Mucosa of rectum (tissue), 2 donors: ENCODE measurements at regions not wholly inside any gene's neighbourhood (a gene's known extent, or its start where the extent isn't known, plus 50 kb on each side); places are given as distances from the start of the nearest gene placed in this dataset.

ENCODE experiments used
- H3K27ac ChIP-seq, 2 donors: one replicate each; pipeline ENCODE4 v1.7.0; 2013; ENCODE audit warnings: inconsistent platforms in 2 of 2, low read depth in 2 of 2, low read length in 2 of 2
- H3K27me3 ChIP-seq, 2 donors: one replicate each; pipeline ENCODE4 v1.7.0; 2013; ENCODE audit warnings: low read length in 2 of 2; ENCODE audit not compliant: control insufficient read depth in 2 of 2, insufficient read depth in 2 of 2
- H3K36me3 ChIP-seq, 2 donors: one replicate each; pipeline ENCODE4 v1.7.0; 2013; ENCODE audit warnings: low read length in 2 of 2; ENCODE audit not compliant: control insufficient read depth in 2 of 2, insufficient read depth in 2 of 2
- H3K4me1 ChIP-seq, 2 donors: one replicate each; pipeline ENCODE4 v1.7.0; 2013; ENCODE audit warnings: low read length in 2 of 2, mild to moderate bottlenecking in 1 of 2; ENCODE audit not compliant: control insufficient read depth in 2 of 2, insufficient read depth in 2 of 2
- H3K4me3 ChIP-seq, 2 donors: one replicate each; pipeline ENCODE4 v1.7.0; 2013; ENCODE audit warnings: low read length in 2 of 2
- H3K9ac ChIP-seq, 2 donors: one replicate each; pipeline ENCODE4 v1.7.0; 2013; ENCODE audit warnings: low read length in 2 of 2, low read depth in 1 of 2, mild to moderate bottlenecking in 1 of 2
- H3K9me3 ChIP-seq, 2 donors: one replicate each; pipeline ENCODE4 v1.7.0; 2013; ENCODE audit warnings: low read length in 2 of 2; ENCODE audit not compliant: control insufficient read depth in 2 of 2
- donor health status: healthy.
- donor health status: Normal muscosa, but diverticular disease.

DNA sequence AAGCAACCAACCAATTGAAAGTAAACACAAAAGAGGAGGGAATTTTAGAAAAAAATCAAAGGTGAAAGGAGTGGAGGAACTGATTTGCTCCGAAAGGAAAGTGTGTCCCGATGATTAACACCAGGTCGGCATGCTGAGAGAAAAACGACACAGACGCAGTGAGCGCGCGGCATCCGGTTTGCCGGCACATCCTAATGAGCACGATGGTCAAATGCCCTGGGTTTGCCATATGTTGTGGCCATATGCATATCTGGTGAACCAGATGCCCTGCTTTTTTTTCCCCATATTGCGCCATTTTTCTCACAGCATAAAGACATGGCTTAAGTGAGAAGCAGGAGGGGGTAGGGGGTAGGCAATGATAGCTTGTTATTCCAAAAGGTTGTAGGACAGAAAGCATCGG is 626.7 kb downstream of the BCL11A start:
- H3K27ac ChIP-seq: no peak overlapping the region
- H3K4me3 ChIP-seq: no peak overlapping the region
- H3K36me3 ChIP-seq: no peaks in the 10 kb centered on the region
- H3K9me3 ChIP-seq: no peaks in the 10 kb centered on the region
- H3K27me3 ChIP-seq: no peaks in the 10 kb centered on the region
- no peak overlapping the region for H3K9ac ChIP-seq
- H3K4me1 ChIP-seq: no peaks in the 10 kb centered on the region

DNA sequence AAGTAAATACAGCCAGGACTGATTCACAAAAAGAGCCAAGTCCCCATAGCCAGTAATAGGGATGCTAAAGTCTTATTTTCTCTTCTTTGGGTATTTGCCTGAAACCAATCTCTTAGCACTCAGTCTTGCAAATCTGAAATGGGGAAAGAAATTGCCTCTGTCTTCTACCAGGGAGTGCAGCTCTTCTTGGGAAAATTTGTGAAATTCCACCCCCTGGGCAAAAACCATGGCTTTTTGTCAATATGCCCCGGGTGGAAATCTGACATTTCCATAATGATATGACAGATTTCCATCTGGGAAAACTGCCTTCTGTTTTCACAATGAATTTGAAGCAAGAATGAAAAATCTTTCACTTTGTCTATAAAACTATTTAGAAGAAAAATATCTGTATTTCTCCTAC is 628.1 kb downstream of the BCL11A start:
- no peak overlapping the region for H3K27ac ChIP-seq
- no peaks in the 10 kb centered on the region for H3K9me3 ChIP-seq
- H3K4me3 ChIP-seq: no peak overlapping the region
- no peaks in the 10 kb centered on the region for H3K4me1 ChIP-seq
- no peaks in the 10 kb centered on the region for H3K36me3 ChIP-seq
- H3K27me3 ChIP-seq: no peaks in the 10 kb centered on the region
- no peak overlapping the region for H3K9ac ChIP-seq

DNA sequence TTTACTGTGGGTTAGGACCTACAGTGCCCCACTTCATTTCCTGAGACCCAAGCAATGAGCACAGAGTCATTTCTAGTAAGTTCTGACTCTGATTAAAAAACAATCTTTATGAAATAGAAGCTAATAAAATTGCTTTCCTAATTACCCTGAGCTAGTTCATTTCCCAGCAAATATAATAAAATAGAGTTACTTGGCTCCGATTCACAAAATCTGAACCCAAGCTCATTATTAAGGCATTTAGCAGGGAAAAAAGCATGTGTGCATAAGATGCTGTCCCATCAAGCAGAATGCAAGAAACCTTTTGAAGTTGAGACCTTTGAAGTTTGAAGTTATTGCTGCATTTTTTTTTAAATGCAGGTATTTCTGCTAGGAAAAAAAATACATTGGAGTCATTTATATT is 629.1 kb downstream of the BCL11A start:
- H3K4me3 ChIP-seq: no peak overlapping the region
- no peak overlapping the region for H3K27ac ChIP-seq
- no peaks in the 10 kb centered on the region for H3K4me1 ChIP-seq
- no peak overlapping the region for H3K9ac ChIP-seq
- no peaks in the 10 kb centered on the region for H3K27me3 ChIP-seq
- H3K36me3 ChIP-seq: no peaks in the 10 kb centered on the region
- H3K9me3 ChIP-seq: no peaks in the 10 kb centered on the region

DNA sequence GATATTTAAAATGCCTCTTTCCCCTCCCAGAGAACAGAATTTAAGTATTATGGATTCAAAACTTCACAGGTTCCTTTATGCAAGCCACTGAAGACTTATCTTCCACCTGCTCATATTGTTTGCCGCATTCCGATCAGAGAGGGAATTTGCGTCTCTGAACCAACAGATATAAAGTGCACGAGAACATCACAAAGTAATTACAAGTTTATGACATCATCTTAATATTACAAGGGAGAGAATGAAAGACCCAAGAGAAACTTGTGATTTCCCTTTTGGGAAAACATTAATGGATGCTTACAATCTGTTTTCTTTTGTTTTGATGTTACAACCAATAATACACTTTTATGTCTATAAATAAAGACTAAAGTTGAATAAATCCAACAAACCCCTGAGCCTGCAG is 631.0 kb downstream of the BCL11A start:
- H3K27me3 ChIP-seq: no peaks in the 10 kb centered on the region
- no peak overlapping the region for H3K27ac ChIP-seq
- no peaks in the 10 kb centered on the region for H3K9me3 ChIP-seq
- no peak overlapping the region for H3K9ac ChIP-seq
- H3K4me1 ChIP-seq: no peaks in the 10 kb centered on the region
- H3K36me3 ChIP-seq: no peaks in the 10 kb centered on the region
- no peak overlapping the region for H3K4me3 ChIP-seq

DNA sequence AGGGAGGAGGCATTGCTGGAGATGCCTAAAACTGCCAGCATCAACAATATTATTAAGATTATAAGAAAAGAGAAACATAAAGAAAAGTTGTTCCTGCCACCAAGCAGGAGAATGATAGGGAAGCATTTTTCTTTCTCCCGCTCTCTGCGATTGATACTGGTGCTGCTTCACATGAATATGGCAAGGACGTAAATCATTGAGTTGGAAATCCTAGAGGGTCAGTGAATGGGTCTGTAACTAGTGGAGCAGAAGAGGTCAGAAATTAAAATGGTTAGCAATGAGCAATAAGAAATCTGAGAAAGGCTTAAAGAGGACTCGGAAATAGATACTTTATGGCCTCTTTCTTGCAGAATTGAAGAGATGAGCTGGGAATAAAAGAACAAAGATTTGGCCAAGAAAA is 631.7 kb downstream of the BCL11A start:
- Histone ChIP-seq H3K36me3 (no peaks in the 10 kb centered on the region), H3K4me3 (no peak overlapping the region), H3K4me1 (no peaks in the 10 kb centered on the region), H3K27ac (no peak overlapping the region), H3K27me3 (no peaks in the 10 kb centered on the region), H3K9me3 (no peaks in the 10 kb centered on the region), H3K9ac (no peak overlapping the region)

DNA sequence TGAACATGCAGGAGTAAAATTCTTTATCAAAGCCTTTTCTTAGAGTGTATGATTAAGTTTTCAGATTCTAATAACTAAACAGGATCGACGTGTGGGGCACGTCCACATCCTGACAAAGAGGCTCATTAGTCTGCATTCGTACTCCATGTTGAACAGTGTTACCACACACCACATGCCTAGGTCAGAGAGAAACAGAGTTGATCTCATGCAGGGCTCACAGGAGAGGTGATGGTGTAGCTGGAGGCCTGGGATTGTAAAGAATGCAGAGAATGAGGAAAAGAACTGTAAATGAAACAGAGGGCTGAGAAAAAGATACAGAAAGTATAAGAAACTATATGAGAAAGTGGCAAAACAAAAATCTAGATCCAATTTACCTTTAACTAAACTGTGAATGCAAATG is 632.5 kb downstream of the BCL11A start:
- no peak overlapping the region for H3K9ac ChIP-seq
- no peak overlapping the region for H3K27ac ChIP-seq
- H3K36me3 ChIP-seq: no peaks in the 10 kb centered on the region
- H3K27me3 ChIP-seq: no peaks in the 10 kb centered on the region
- H3K9me3 ChIP-seq: no peaks in the 10 kb centered on the region
- no peaks in the 10 kb centered on the region for H3K4me1 ChIP-seq
- H3K4me3 ChIP-seq: no peak overlapping the region

DNA sequence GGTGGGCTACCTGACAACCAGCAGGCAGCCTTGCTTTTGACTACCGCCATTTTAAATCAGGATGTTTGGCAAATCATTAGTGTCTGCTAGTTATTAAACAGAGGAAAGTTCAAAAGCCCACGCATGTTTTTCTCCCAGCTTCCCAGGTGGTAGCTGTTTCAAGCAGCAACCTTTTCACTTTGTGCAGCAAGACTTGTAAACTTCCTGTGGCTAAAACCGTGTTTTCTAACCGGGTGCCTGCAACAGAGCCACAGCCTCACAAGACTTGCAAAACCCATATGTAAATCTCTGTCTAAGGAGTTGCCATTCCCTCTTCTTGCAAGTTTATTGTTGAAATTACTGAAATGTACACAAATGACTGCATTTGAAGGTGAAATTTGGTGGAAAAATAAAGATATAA is 633.1 kb downstream of the BCL11A start:
- no peaks in the 10 kb centered on the region for H3K9me3 ChIP-seq
- no peak overlapping the region for H3K4me3 ChIP-seq
- no peak overlapping the region for H3K27ac ChIP-seq
- no peak overlapping the region for H3K9ac ChIP-seq
- no peaks in the 10 kb centered on the region for H3K4me1 ChIP-seq
- no peaks in the 10 kb centered on the region for H3K36me3 ChIP-seq
- no peaks in the 10 kb centered on the region for H3K27me3 ChIP-seq

DNA sequence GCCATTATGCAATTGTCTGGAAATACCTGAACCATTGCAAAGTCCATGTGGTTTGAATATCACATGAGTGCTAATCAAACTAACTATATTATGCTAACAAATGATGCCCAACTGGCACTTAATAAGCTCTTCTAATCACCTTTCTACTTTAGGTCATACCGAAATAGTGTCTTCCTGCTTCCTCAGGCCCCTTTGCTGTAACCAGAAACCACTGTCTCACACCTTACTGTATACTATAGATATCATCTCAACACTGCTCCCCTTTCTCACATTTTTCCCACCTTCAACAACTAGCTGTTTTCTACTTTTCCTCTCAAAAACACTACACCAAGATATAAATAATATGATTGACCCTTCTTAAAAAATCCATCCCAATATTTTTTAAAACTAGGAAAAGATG is 633.9 kb downstream of the BCL11A start:
- Histone ChIP-seq H3K4me3 (no peak overlapping the region), H3K9me3 (no peaks in the 10 kb centered on the region), H3K27me3 (no peaks in the 10 kb centered on the region)

DNA sequence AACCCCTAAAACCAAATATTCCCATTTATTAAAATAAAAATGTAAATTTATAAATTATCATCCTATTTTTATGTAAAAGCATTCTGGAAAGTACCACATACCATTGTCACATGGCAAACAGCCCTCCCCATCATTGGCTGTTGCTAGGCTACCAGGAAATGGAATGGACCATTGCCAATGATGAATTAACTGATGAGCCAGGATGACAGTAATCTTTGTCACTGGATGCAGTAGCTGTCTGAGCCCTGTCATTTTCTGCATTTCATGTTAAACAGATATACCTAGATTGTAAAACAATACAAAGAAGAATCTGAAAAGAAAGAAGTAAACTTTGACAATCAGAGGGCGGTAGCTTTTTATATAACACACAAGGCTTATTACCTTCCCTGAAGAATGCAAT is 641.4 kb downstream of the BCL11A start:
- Histone ChIP-seq H3K9me3 (no peaks in the 10 kb centered on the region), H3K4me3 (no peak overlapping the region), H3K27me3 (no peaks in the 10 kb centered on the region), H3K9ac (no peak overlapping the region), H3K36me3 (no peaks in the 10 kb centered on the region), H3K4me1 (no peaks in the 10 kb centered on the region), H3K27ac (no peak overlapping the region)

More for the DNA sequence above, 633.9 kb downstream of the BCL11A start:
- Histone ChIP-seq H3K36me3 (no peaks in the 10 kb centered on the region), H3K27ac (no peak overlapping the region), H3K4me1 (no peaks in the 10 kb centered on the region), H3K9ac (no peak overlapping the region)

DNA sequence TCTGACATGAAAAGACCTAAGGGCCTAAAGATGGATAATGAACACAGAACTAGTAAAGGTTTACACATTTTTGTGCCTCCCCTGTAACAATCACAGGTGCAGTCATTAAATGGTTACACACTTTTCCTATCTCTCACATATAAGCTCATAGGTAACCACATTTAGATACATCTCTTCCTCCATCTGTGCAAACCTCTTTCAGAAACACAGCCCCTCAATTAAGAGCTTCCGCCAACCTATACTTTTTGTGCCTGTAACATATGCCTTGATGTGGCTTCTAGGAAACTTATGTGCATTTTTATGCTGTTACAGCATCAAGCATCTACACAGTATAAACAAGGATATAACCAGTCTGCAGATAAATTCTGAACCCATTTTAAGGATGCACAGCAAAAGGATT is 643.3 kb downstream of the BCL11A start:
- no peaks in the 10 kb centered on the region for H3K9me3 ChIP-seq
- no peak overlapping the region for H3K9ac ChIP-seq
- no peaks in the 10 kb centered on the region for H3K27me3 ChIP-seq
- no peaks in the 10 kb centered on the region for H3K36me3 ChIP-seq
- no peak overlapping the region for H3K27ac ChIP-seq
- no peak overlapping the region for H3K4me3 ChIP-seq
- no peaks in the 10 kb centered on the region for H3K4me1 ChIP-seq

DNA sequence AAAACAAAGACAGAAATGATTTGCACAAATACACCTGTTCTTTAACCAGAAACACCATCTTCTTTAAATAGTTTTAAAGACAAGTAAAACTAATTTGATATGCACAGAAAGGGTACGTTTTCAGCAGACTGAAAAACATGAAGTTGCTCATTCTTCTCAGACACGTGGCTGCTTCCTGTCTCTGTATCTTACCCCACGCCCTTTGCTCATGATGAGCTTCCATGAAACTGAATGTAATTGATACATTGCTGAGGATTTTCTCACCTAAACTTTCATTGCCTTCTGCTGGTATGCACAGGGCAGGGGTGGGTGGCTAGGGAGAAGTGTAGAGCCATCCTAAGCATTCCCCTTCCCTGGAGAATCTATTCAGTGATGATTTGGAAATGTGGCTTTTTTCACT is 644.3 kb downstream of the BCL11A start:
- no peak overlapping the region for H3K27ac ChIP-seq
- H3K9ac ChIP-seq: no peak overlapping the region
- H3K4me3 ChIP-seq: no peak overlapping the region
- H3K36me3 ChIP-seq: no peaks in the 10 kb centered on the region
- H3K27me3 ChIP-seq: no peaks in the 10 kb centered on the region
- H3K4me1 ChIP-seq: no peaks in the 10 kb centered on the region
- H3K9me3 ChIP-seq: no peaks in the 10 kb centered on the region
